ENCODE measurements at regions not wholly inside any gene's neighbourhood (a gene's known extent, or its start where the extent isn't known, plus 50 kb on each side); places are given as distances from the start of the nearest gene placed in this dataset.

DNA sequence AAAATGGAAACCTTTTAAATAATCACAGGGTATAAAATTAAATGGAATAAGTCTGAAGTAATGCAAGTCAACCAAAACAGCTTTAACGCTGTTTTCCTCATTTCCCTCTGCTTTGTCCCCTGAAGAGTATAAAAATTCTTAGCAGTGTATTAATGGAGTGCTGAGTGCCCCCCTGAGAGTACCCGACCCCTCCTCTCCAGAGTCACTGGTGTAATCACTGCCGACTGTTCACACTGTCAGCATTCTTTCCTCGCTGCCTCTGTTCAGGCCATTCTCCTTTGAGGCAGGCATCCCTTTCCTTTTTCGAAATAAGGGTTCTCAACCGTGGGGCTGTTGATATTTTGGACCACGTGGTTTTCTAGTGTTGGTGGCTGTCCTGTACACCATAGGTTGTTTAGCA, 146.9 kb upstream of the SLC10A2 start:
- H3K27ac Mint-ChIP-seq (ENCODE audit: low read depth) = no peak overlapping the region

GRCh38 chr13:103210348-103210747, 144.1 kb upstream of the SLC10A2 start:
- Mint-ChIP-seq H3K4me1 (no peaks in the 10 kb centered on the region), H3K36me3 (ENCODE audit: insufficient read depth) (no peaks in the 10 kb centered on the region), H3K4me3 (no peak overlapping the region), H3K27me3 (no peaks in the 10 kb centered on the region), H3K9me3 (peaks cover 11% of the 10 kb centered on the region), H3K27ac (ENCODE audit: low read depth) (no peak overlapping the region)
- ATAC-seq (replicated peaks; ENCODE audit: extremely low read depth, poor library complexity, severe bottlenecking) (no peak), DNase-seq (ENCODE audit: low spot score in 2 of 2) (no peak)

More for the DNA sequence above, 146.9 kb upstream of the SLC10A2 start:
- no peaks in the 10 kb centered on the region for H3K4me1 Mint-ChIP-seq
- H3K27me3 Mint-ChIP-seq = no peaks in the 10 kb centered on the region
- no peak overlapping the region for H3K4me3 Mint-ChIP-seq
- peaks cover 20% of the 10 kb centered on the region for H3K9me3 Mint-ChIP-seq
- H3K36me3 Mint-ChIP-seq (ENCODE audit: insufficient read depth) = no peaks in the 10 kb centered on the region
- DNase-seq (ENCODE audit: low spot score in 2 of 2) = no peak
- no peak for ATAC-seq (replicated peaks; ENCODE audit: extremely low read depth, poor library complexity, severe bottlenecking)

DNA sequence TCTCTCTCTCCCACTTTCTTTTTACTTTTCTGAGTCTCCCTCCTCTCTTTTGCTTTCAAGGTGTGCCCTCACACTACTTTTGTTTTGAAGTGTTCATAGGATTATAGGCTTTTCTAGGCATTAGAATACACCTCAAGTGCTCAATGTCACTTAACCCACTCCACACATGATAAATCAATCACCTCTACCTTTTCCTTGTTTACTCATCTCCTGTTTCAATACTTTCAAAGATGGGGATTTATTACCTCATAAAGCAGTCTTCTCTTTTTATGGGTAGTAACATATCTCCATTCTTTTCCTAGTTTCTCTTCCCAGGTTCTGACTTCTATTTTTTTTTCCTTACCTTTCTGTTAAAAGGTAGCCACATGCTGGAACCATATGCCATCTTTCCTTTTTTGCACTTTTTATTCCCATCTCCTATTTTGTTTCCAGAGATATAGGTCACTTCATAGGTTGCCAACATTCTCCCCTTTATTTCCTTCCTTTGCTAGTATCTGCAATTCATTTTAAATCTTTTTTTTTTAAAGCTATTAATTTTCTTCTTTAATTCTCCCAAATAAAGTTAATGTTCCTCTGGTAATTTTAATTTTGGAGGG, 137.6 kb upstream of the SLC10A2 start:
- Mint-ChIP-seq H3K36me3 (ENCODE audit: insufficient read depth) (no peaks in the 10 kb centered on the region), H3K9me3 (peaks cover 9% of the 10 kb centered on the region), H3K4me1 (no peaks in the 10 kb centered on the region), H3K27me3 (no peaks in the 10 kb centered on the region), H3K4me3 (no peak overlapping the region), H3K27ac (ENCODE audit: low read depth) (no peak overlapping the region)
- DNase-seq (ENCODE audit: low spot score in 2 of 2) (no peak), ATAC-seq (replicated peaks; ENCODE audit: extremely low read depth, poor library complexity, severe bottlenecking) (no peak)

DNA sequence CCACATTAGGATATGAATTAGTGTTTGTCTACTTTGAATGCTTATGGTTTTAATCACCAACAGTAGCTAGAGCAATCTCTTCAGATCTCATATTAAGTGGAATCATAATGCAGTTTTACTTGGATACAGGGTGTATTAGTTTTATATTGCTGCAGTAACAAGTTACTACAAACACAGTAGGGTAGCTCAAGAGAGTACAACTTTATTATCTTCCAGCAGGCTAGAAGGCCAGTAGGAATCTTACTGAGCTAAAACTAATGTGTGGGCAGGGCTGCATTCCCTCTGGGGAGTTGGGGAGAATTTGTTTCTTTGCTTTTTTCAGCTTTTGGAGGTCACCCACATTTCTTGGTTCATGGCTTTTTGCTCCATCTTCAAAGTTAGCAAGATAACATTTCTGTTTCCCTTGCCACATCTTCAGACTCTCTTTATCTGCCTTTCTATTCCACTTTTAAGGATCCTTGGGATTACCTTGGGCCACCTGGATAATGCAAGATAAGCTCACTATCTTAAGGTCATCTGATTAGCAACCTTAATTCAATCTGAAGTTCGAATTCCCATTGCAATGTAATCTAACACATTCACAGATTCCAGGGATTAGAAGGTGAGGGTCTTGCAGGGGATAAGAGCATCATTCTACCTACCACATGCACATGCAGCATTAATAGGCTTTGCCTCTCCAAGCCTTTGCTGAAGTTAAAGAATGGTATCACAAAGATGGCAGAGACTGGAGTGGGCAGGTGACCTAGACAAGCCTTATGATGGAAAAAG, 134.1 kb upstream of the SLC10A2 start:
- Mint-ChIP-seq H3K4me1 (no peaks in the 10 kb centered on the region), H3K4me3 (no peak overlapping the region), H3K27ac (ENCODE audit: low read depth) (no peak overlapping the region), H3K27me3 (no peaks in the 10 kb centered on the region), H3K9me3 (peaks cover 10% of the 10 kb centered on the region), H3K36me3 (ENCODE audit: insufficient read depth) (no peaks in the 10 kb centered on the region)
- ATAC-seq (replicated peaks; ENCODE audit: extremely low read depth, poor library complexity, severe bottlenecking) = no peak
- no peak for DNase-seq (ENCODE audit: low spot score in 2 of 2)

DNA sequence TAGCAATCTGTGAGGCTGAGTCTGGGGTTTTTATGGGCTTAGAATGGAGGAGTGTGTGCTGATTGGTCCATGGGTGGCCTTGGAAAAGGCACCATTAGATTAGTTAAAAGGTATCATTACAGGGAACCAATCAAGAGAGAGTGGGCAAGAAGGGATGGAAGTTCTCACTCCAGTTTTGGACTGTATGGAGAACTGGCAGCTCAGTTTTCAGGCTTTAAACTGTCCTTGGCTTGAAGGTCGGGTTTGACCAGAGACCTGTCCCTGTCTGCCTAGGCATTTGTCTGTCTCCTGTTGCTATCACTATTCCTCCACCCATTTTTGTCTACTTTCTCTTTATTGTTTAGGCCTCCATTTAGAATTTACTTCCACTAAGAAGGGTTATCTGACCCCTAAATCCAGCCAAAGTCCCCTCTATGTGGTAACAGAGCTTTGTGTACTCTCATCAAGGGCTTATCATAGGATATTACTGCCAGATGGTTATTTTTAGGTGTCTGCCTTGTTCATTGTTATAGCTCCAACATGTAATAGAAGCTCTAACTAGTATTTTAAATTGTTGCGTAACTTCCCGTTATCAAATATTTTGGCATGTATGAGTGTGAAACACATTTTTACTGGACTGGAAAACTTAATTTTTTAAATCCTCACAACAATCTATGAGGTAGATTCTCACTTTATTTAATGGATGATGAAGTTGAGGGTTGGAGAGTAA, 133.3 kb upstream of the SLC10A2 start:
- Mint-ChIP-seq H3K4me1 (no peaks in the 10 kb centered on the region), H3K9me3 (peaks cover 10% of the 10 kb centered on the region), H3K27ac (ENCODE audit: low read depth) (no peak overlapping the region), H3K27me3 (no peaks in the 10 kb centered on the region), H3K36me3 (ENCODE audit: insufficient read depth) (no peaks in the 10 kb centered on the region), H3K4me3 (no peak overlapping the region)
- DNase-seq (ENCODE audit: low spot score in 2 of 2) (no peak), ATAC-seq (replicated peaks; ENCODE audit: extremely low read depth, poor library complexity, severe bottlenecking) (no peak)

GRCh38 chr13:103196356-103196755, 130.1 kb upstream of the SLC10A2 start:
- H3K27ac Mint-ChIP-seq (ENCODE audit: low read depth) = no peak overlapping the region
- peaks cover 4% of the 10 kb centered on the region for H3K9me3 Mint-ChIP-seq
- no peaks in the 10 kb centered on the region for H3K36me3 Mint-ChIP-seq (ENCODE audit: insufficient read depth)
- DNase-seq (ENCODE audit: low spot score in 2 of 2) (no peak), ATAC-seq (replicated peaks; ENCODE audit: extremely low read depth, poor library complexity, severe bottlenecking) (no peak)
- H3K4me3 Mint-ChIP-seq = no peak overlapping the region
- no peaks in the 10 kb centered on the region for H3K27me3 Mint-ChIP-seq
- no peaks in the 10 kb centered on the region for H3K4me1 Mint-ChIP-seq

DNA sequence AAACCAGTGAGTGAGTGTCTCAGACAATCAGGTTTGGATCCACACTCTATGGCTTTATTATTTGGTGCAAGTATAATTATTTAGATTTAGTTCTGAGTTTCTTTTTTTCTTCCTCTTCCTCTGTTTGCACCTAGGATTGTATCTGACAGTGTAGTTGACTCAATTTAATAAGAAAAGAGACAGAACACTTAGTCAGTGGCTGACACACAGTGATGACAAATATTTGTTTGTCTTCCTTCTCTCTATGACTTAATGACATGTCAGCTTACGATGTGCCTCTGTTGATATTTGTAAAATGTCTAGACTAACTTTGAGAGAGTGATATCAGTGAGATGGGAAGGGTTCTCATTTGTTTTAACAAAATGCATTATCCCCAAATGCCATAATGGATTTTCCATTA, 129.5 kb upstream of the SLC10A2 start:
- Mint-ChIP-seq H3K36me3 (ENCODE audit: insufficient read depth) (no peaks in the 10 kb centered on the region), H3K27me3 (no peaks in the 10 kb centered on the region)

DNA sequence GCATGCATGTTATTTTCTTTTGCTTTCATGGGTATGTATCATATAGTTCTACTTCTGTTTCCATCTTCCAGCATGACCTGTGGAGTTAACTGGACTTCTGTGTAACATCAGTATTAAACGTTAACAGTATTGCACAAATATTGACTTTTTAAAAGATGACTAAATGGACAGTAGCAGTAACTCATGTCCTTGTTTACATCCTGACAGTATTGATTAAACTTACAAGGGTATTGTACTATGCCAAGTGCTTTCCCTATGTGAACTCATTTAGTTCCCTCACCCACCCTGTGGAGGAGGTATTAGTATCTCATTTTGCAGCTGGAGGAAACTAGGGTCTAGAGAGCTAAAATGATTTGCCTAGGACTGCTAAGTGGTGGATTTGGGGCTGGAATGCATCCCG, 128.7 kb upstream of the SLC10A2 start:
- no peak for ATAC-seq (replicated peaks; ENCODE audit: extremely low read depth, poor library complexity, severe bottlenecking)
- Mint-ChIP-seq H3K4me3 (no peak overlapping the region), H3K4me1 (no peaks in the 10 kb centered on the region), H3K9me3 (peaks cover 4% of the 10 kb centered on the region), H3K27ac (ENCODE audit: low read depth) (no peak overlapping the region), H3K27me3 (no peaks in the 10 kb centered on the region), H3K36me3 (ENCODE audit: insufficient read depth) (no peaks in the 10 kb centered on the region)
- no peak for DNase-seq (ENCODE audit: low spot score in 2 of 2)

More for the DNA sequence above, 129.5 kb upstream of the SLC10A2 start:
- DNase-seq (ENCODE audit: low spot score in 2 of 2) (no peak), ATAC-seq (replicated peaks; ENCODE audit: extremely low read depth, poor library complexity, severe bottlenecking) (no peak)
- Mint-ChIP-seq H3K9me3 (peaks cover 4% of the 10 kb centered on the region), H3K4me3 (no peak overlapping the region), H3K27ac (ENCODE audit: low read depth) (no peak overlapping the region), H3K4me1 (no peaks in the 10 kb centered on the region)

GRCh38 chr13:103192511-103193135, 126.4 kb upstream of the SLC10A2 start:
- no peaks in the 10 kb centered on the region for H3K27me3 Mint-ChIP-seq
- H3K9me3 Mint-ChIP-seq = no peaks in the 10 kb centered on the region
- no peaks in the 10 kb centered on the region for H3K36me3 Mint-ChIP-seq (ENCODE audit: insufficient read depth)
- no peak for DNase-seq (ENCODE audit: low spot score in 2 of 2)
- H3K4me1 Mint-ChIP-seq = no peaks in the 10 kb centered on the region
- no peak overlapping the region for H3K4me3 Mint-ChIP-seq
- ATAC-seq (replicated peaks; ENCODE audit: extremely low read depth, poor library complexity, severe bottlenecking) = no peak
- H3K27ac Mint-ChIP-seq (ENCODE audit: low read depth) = no peak overlapping the region

- no peak overlapping the region for H3K4me3 Mint-ChIP-seq
- H3K27me3 Mint-ChIP-seq = no peaks in the 10 kb centered on the region
- no peaks in the 10 kb centered on the region for H3K9me3 Mint-ChIP-seq
- H3K27ac Mint-ChIP-seq (ENCODE audit: low read depth) = no peak overlapping the region
- H3K36me3 Mint-ChIP-seq (ENCODE audit: insufficient read depth) = no peaks in the 10 kb centered on the region
- DNase-seq (ENCODE audit: low spot score in 2 of 2) (no peak), ATAC-seq (replicated peaks; ENCODE audit: extremely low read depth, poor library complexity, severe bottlenecking) (no peak)
- no peaks in the 10 kb centered on the region for H3K4me1 Mint-ChIP-seq
Measured at GRCh38 chr13:103190841-103191240, 124.6 kb upstream of the SLC10A2 start.

- Mint-ChIP-seq H3K36me3 (ENCODE audit: insufficient read depth) (no peaks in the 10 kb centered on the region), H3K4me1 (no peaks in the 10 kb centered on the region), H3K4me3 (no peak overlapping the region), H3K27ac (ENCODE audit: low read depth) (no peak overlapping the region), H3K27me3 (no peaks in the 10 kb centered on the region), H3K9me3 (no peaks in the 10 kb centered on the region)
- DNase-seq (ENCODE audit: low spot score in 2 of 2) = no peak
- no peak for ATAC-seq (replicated peaks; ENCODE audit: extremely low read depth, poor library complexity, severe bottlenecking)
Measured at GRCh38 chr13:103188713-103189326, 122.6 kb upstream of the SLC10A2 start.

DNA sequence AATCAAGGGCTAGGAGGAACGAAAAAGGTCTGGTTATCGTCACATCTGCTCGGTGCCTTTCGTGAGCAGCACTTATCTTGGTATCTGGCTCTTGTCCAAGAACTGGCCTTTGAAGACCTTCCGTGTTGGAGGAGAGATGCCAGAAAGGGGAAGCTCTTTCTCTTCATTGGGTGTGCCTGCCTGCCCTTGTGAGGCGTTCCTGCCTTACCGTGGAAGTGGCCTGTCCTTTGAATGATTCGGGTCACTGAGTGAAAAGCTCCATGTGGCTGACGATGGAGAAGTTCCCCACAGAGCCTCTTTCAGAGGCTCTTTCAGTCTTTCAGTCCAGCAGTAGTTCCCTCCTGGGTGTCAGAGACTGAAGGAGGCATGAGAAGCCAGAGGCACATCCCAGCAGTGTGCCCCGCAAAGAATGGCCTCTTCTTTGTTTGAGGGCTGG, 121.5 kb upstream of the SLC10A2 start:
- no peaks in the 10 kb centered on the region for H3K36me3 Mint-ChIP-seq (ENCODE audit: insufficient read depth)
- H3K4me3 Mint-ChIP-seq = no peak overlapping the region
- ATAC-seq (replicated peaks; ENCODE audit: extremely low read depth, poor library complexity, severe bottlenecking) (no peak), DNase-seq (ENCODE audit: low spot score in 2 of 2) (no peak)
- no peaks in the 10 kb centered on the region for H3K27me3 Mint-ChIP-seq
- no peaks in the 10 kb centered on the region for H3K4me1 Mint-ChIP-seq
- no peaks in the 10 kb centered on the region for H3K9me3 Mint-ChIP-seq
- H3K27ac Mint-ChIP-seq (ENCODE audit: low read depth) = no peak overlapping the region

Data from central memory CD8-positive, alpha-beta T cell (primary cell).